Cerebellar cortex (tissue), 1 donor: ENCODE measurements at regions not wholly inside any gene's neighbourhood (a gene's known extent, or its start where the extent isn't known, plus 50 kb on each side); places are given as distances from the start of the nearest gene placed in this dataset.

Experiments used
- DNase-seq: peaks from one replicate; pipeline ENCODE4 v3.0.0-alpha.2; 2015; ENCODE audit warnings: low spot score

DNA sequence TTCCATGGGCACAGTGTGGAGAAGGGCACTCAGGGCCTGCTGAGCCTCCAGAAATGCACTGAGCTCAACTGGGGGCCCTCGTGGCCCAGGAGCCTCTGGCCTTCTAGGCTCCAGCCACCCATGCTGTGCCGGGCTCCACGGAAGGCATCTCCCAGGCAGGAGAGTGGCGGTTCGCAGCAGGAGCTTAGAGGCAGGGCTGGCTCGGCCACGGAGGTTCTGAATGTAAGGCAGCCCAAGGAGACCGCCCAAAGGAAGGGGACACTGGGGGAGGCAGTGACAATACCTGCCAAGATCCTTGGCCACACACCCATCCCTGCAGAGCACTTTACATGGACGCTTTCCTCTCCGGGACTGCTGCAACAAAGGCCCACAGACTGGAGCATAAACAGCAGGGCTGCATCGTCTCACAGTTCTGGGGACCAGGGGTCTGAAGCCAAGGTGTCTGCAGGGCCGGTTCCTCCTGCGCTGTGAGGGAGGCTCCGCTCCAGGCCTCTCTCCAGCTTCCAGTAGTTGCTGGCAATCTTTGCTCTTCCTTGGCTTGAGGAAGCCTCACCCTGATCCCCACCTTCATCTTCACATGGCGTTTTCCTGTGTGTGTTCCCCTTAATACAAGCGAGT lies 128.2 kb upstream of the CDH4 start:
- DNase-seq = no peak

DNA sequence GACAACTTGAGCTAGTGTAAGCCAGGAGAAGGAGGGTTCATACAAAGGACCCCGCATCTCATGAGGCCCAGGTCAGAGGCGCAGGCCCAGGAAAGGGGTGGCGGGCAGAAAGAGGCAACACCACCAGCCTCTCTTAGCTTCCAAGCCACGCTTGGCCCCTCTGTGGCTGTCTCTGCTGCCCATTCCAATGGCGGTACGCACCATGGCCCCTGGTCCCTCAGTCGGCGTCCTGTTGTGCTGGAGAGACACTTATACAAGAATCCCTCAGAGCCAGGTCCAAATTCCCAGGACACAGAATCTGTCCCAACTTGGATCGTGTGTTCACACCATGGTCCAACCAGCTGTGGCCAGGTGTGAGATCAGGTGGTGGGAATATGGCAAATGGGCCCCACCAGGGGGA lies 127.0 kb upstream of the CDH4 start:
- no peak for DNase-seq

DNA sequence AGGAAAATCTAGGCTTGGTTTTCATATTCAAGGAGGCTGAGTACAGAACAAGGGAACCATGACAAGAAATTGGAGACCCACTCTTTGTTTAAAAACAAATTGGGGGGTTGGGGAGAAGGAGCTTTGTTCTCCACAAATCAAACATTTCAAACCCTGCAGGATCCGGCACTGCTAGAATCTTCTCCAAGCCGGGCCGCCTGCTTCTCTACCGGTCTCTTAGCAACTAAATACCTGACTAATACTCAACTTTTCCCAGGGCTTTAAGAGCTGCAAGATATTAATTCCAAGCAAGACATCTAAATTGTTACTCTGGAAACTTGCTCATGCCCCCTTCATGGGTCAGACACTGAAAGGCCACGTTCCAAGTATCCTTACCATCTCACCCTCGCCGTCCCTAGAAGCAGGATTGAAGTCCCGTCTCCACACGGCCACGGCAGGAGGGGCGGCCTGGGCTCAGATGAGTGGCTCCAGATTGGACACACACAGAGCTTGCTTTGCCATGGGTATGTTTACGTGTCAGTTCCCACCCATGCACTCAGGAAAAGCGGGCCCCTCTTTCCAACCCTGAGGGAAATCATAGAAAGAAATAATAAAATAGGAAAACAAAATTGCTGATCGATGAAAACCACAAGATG lies 126.4 kb upstream of the CDH4 start:
- DNase-seq = no peak

DNA sequence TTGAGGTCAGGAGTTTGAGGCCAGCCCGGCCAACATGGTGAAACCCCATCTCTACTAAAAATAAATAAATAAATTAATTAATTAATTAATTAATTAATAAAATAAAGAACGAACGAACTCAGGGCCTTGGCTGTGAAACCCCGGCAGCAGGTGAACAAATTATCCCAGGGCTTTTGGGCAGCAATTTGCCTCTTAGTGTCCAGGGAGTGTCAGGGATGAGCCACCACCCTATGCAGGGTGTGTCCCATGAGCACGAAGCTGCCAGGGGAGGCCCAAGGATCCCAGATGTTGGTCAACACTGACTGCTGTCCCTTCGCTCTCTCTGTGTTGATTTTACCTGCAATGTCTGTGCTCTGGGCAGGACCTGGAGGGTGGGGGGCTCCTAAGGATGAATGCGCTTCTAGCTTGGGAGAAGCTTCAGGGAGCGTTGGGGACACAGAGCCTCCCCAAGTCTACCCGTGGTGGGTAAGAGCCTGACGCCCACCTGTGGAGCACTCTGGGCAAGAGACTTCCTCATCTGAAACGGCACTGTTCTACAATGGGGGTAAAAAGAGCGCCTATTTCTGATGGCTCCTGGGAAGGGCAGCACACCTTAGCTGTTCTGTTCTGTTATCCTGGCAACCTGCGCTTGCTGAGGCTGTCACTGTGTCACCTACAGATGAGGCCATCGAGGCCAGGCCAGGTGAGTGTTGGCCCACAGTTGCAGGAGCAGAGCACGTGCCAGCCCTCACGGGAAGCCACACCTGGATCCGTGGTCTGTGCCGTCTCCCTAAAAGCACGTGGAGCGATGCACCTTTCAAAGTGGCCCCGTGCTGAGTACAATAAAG lies 125.5 kb upstream of the CDH4 start:
- DNase-seq = no peak

DNA sequence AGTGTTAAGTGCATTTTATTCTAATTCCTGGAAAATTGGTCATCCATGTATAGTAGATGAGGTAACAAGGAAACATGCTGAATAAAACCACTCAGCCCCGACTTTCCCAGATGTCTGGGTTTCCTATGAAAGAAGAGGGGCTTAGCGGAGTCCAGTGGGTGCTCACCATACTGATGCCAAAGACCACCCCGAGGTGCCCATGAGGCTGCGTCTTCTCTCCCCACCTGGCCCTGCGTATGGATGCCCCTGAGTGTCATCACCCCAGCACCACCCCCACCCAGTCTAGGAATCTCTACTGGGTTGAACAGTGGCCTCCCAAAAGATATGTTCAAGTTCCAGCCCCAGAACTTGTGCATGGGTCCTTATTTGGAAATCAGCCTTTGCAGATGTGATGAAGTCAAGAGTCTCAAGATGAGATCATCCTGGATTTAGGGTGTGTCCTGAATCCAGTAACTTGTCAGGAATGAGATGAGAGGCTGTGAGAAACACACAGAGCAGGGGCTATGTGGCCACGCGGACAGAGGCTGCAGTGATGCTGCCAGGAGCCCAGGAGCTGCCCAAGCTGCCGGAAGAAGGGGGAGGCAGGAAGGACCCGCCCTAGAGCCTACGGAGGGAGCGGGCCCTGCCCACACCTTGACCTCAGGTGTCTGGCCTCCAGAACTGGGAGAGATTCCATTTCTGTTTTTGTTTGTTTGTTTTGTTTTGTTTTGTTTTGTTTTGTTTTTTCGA lies 124.6 kb upstream of the CDH4 start:
- DNase-seq = no peak

DNA sequence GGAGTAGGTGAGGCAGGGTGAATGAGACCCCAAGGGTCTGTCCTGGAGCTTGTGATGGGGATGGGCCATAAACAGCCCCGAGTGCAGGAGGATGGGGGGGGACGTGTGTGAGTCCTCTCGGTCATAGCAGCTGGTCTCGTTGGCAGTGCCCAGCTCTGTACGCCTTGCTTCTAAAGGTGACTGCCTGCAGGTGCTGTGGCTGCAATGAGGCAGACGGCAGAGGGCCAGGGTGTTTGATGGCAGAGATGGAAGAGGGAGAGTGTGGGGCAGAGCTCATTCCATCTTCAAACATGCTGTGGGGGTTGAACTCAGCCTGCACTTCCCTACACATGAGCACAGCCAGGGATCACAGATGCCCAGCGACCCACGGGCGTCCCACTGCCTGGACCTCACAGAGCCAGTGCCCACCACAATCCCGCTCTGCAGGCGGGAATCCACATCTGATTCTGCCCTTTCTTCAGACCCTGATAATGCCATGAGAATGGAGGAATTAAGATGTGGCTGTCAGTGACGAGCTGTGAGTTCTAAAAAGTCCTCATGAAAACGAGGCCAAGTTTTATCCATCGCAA lies 123.3 kb upstream of the CDH4 start:
- DNase-seq = no peak

DNA sequence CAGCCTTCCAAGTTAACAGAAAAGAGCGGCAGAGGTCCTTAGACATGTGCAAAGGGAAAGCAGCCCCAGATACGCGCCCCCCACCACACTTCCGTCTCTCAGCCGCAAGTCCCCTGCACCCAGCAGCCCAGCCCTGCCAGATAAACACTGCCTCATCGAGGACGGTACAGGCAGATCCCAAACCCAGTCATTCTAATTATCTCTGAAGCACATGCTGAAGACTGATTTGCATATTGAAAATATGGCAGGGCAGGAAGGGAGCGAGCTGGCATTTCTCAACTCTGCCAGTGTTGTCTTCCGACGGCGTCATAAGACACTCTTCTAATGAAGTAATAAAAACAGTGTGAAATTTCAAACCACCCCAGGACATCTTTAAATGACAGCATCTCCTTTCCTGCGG lies 122.8 kb upstream of the CDH4 start:
- DNase-seq = no peak

DNA sequence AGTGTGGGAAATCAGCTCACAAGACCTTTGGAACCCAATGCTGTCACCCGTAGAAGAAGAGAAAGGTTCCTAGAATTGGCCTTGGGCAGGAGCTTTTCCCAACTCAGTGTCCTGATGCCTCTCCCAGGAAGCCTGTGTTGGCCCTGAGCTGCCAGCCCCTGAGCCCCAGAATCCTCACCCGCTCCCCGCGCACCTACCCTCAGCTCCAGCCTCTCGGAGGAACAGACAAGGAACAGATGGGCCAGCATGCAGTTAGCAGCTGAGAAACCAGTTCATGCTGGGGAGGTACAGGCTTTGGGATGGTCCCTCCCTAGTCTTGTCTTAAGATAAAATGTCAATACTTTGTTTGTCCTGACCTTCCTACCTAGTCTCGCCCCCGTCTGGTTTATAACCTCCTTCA lies 121.9 kb upstream of the CDH4 start:
- no peak for DNase-seq

DNA sequence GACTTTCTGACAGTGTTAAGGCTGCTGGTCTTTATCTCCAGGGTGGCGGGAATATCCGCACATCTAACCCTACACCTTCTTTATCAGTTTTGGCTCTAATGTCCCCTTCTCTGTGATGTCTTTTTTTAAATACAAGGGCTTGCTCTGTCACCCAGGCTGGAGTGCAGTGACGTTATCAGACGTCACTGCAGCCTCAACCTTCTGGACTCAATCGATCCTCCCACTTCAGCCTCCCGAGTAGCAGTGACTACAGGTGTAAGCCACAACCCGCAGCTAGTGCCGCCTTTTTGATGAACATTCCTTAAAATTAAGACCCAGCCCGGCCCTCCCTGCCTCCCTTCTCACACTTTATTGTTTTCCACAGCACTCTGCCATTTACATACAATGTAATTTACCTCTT lies 120.1 kb upstream of the CDH4 start:
- no peak for DNase-seq

DNA sequence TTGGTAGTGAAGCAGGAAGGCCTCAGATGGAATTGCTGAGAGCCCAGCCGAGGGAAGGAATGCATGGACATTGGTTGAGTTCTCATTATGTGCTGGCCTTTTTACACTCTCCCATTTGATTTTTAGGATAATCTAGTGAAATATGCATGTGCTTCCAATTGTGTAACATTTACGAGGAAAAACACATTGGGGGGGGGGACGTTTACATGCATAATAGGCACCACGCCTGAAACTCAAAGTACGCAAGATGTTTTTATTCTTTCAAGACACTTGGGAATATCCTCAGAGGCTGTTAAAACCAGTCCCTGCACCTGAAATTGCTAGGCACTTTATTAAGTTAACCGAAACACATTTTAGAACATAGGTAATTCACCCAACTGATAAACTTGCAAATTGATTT lies 118.5 kb upstream of the CDH4 start:
- DNase-seq = no peak

DNA sequence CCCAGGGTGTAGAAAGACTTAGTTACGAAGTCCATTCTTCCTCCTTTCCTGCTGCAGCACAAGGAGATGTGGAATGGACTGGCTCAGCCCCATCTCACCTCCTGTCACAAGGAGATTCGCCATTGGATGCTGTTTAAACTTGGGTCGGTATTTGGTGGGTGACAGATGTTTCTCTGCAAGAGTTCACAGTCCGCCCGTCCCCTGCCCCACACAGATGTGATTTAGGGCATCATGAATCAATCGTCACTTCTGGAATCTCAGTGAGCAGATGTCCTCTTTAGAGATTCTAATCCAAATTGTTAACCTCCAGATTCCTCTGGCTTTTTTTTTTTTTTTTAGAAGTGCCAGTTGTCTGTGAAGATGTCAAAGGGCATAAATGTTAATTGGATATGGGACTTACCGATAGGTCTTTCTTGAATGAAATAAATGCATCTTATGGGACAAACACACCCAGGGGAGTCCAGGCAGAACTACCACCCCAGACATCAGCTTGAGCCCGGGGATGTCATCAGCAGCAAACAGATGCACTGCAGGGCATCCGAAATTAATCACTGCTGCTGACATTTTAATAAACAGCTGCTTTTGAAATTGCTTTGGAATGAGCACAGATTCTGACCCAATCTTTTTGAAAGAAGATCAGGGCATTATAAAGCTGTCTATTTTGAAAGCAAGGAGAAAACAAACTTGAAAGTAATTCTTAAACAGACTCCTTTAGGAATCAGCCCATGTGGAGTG lies 117.6 kb upstream of the CDH4 start:
- DNase-seq = no peak

DNA sequence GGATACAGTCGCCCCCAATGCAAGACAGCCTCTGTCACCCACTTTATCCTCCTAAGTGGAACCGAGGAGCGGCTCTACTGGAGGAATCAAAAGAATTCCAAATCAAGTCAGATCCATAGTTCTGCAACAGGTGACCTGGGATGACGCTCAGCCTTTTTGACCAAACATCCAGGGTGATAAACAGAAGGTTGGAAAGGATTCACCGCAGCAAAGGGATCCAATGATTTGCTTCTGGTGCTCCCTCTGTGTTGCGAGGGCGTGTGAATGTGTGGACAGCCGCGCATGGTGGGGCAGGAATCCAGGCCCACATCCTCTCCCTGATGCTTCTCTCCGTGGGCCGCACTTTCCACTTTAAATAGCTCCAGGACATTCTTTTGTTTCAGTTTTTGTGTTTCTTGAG lies 116.8 kb upstream of the CDH4 start:
- DNase-seq = no peak

DNA sequence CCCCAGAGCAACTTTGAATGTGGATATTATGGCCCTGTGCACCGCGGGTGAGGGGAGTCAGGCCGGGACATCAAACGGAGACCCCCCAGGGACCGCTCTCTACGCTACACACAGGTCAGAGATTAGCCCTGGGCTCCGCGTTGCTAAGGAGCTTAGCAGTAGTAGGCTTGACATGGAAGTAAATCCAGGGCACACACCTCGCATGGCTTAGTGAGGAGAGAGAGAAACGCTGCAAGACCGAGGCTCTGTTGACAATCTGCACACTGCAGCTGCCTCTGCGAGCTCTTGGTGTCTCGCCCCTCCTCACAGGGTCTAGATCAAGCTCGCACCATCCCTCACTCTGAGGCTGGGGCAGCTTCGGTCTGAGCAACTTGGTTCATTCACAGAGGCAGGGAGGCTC lies 116.1 kb upstream of the CDH4 start:
- no peak for DNase-seq

DNA sequence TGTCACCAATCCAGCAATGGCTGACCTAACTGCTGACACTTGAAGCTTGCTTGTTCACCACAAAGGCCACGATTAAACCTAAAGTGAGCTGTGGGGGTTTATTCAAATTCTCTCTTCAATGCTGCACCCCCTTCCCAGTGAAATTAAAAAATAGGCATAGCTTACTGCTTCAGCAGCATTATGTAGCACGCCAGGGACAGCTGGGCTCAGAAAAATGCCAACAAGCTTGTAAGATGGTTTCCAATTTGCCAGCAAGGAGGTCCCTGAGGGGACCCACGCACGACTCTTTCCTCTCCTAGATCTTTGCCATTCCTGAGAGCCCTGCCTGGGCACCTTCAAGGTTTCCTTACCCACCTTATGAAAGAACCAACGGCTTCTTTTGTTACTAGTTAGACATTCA lies 113.5 kb upstream of the CDH4 start:
- DNase-seq = no peak

DNA sequence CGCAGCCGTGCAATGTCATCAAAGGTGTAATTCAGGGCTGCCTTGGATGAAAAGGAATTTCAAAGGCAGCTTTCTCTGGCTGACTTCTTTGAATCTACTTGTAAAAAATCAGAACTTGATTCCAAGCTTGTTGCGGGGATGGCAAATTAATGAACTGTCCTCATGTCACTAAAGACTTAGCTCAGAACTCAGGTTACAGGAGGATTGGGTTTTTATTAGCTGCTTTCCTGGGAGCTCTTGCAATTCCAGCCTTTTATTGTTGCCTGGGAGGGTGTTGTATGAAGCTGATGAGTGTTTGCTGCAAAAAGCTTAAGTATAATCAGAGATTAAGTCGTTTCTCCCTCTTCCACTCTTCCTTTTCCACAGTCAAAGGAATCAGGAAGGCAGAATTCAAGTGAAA lies 113.0 kb upstream of the CDH4 start:
- no peak for DNase-seq

DNA sequence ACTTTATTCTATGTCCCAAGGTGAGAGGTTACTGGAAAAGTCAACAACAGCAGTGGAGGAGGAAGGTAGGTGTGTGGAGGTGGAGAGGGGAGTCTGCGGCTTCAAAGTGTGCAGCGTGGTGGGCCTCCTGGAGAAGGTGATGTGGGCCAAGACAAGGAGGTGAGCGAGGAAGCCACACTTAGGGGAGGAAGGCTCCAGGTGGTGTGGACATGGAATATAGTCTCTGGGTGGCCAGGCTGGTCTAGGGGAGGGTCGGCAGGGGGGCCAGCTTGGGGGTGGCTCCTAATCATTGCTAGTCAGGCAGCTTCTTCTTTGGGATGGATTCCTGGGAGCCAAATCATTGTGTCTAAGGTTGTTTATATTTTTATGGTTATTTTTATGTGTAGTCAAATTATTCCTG lies 111.5 kb upstream of the CDH4 start:
- no peak for DNase-seq

DNA sequence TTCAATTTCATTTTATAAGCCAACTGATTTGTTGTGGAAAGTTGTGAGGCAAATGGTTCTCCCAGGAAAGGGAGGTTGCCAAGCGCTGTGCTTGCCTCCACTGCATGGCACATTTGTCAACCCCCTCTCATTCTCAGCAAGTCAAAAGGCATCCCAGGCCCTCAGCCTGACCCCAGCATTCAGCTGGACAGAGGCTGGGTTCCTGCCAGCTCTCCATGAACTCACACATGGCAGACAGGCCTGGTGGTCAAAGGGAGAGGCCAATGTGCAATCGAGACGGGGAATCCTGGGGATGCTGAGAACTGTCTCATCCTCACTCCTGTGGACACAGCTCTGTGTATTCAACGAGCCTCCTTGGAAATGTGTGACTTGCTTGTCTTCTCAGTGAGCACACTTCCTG lies 106.0 kb upstream of the CDH4 start:
- no peak for DNase-seq

DNA sequence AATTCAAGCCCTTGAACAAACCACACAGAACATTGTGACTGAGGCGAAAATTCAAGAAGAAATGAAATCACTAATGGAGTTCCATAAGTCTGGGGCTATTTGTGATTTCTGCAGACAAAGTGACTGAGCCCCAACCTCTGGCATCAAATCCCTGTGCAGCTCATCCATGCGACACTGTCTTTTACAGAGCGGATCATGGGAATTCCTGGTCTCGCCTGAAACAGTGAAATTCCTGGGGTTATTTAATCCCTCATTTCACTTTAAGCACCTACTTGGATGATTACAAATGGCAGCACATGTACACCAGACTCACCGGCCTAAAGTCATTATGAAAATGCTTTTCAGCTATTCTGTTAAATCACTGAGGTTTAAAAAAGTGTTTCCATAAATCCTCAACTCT lies 102.4 kb upstream of the CDH4 start:
- no peak for DNase-seq

DNA sequence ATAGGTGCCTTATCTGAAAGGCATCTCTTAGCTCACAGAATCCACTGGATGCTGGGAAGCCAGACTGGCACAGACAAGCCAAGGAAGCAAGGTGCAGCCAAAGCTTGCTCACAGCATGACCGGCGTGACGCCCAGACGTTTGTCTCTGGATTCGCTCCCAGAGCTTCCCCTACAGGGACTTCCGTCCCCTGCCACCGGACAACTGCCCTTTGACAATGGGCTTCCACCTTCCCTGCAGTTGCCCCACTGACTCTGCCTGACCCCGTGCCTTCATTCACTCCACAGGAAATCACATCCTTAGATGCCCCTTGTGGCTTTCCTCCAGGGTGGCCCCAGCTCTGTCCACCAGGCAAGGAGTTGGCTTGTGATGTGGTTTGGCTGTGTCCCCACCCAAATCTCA lies 94.8 kb upstream of the CDH4 start:
- DNase-seq = no peak

DNA sequence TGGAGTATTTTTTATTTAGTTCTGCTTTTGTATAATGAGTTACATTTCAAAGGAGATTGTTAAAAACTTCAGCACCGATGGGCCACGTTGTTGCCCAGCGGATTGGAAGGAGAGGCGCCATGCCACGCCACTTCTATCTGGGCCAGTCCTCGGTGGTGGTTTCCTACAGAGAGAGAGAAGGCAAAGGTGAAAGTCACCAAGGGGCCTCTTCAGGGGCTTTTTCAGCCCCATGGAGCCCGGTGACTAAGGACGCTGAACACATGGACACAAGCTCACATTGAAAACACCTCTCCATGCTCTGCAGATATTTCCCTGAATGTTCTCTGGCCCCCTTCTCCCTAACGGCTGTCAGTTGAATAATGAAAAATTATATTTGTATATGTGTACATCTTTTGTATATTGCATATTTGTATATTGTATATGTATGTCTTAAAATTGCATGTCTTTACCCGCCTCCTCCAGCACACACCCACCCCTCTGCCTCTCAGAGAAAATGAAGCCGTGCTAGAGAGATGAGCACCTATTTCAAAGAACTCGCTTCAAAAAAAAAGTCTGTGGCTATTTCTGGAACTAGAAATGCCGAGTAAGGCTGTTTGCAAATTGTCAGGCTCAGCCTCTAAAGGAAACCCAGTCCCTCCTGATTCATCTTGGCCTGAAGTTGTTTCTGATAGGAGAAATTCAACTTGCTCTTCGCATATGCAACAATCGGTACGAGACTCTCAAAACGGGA lies 91.9 kb upstream of the CDH4 start:
- DNase-seq = no peak

DNA sequence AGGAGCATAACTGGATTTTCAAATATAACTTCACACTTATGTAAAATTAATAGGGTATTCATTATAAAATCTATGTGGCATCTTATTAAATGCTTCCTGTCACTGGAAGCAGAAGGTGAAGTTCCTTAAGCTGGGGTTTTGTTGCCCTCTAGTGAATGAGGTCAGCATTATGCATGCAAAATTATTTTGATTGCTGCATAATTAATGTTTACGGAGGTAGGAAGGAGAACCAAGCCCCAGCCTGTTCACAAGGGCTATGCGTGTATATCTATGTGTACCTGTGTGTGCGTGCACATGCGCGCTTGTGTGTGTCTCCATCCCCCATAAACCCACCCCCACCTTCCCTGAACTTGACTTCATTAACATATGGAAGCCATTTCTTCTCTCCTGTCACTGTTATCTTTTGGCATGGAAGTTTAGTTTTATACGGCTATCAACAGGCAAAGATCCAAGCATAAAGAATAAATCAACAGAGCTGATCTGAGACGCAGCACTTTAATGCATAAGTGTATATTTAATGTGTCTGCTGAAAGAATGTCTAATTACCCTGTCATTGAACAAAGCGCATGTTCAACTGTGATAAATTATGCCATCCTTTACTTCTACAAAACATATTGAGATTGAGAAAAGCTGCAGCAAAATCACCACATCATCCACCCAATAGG lies 90.2 kb upstream of the CDH4 start:
- DNase-seq = no peak
